ENCODE measurements at regions not wholly inside any gene's neighbourhood (a gene's known extent, or its start where the extent isn't known, plus 50 kb on each side); places are given as distances from the start of the nearest gene placed in this dataset.

- Histone ChIP-seq H3K27ac (no peak overlapping the region), H3K4me3 (no peak overlapping the region)
These were observed 99.9 kb downstream of the SLIT2 start for GRCh38 chr4:20351360-20352162.

GRCh38 chr4:20352163-20352431 is 100.4 kb downstream of the SLIT2 start:
- no peak overlapping the region for H3K27ac ChIP-seq
- no peak overlapping the region for H3K4me3 ChIP-seq

GRCh38 chr4:20353646-20354045 is 101.9 kb downstream of the SLIT2 start:
- Histone ChIP-seq H3K27ac (no peak overlapping the region), H3K4me3 (no peak overlapping the region)

GRCh38 chr4:20354120-20354519 is 102.4 kb downstream of the SLIT2 start:
- no peak overlapping the region for H3K4me3 ChIP-seq
- no peak overlapping the region for H3K27ac ChIP-seq

- Histone ChIP-seq H3K27ac (no peak overlapping the region), H3K4me3 (no peak overlapping the region)
These were observed 104.9 kb downstream of the SLIT2 start for GRCh38 chr4:20356565-20356964.

GRCh38 chr4:20358110-20358509 is 106.4 kb downstream of the SLIT2 start:
- Histone ChIP-seq H3K4me3 (no peak overlapping the region), H3K27ac (no peak overlapping the region)

GRCh38 chr4:20359692-20360091 is 108.0 kb downstream of the SLIT2 start:
- Histone ChIP-seq H3K4me3 (no peak overlapping the region), H3K27ac (no peak overlapping the region)

- no peak overlapping the region for H3K27ac ChIP-seq
These were observed 110.4 kb downstream of the SLIT2 start for GRCh38 chr4:20362148-20362547.

GRCh38 chr4:20364969-20365368 is 113.3 kb downstream of the SLIT2 start:
- Histone ChIP-seq H3K27ac (no peak overlapping the region), H3K4me3 (no peak overlapping the region)

More at GRCh38 chr4:20362148-20362547, 110.4 kb downstream of the SLIT2 start:
- no peak overlapping the region for H3K4me3 ChIP-seq

- Histone ChIP-seq H3K27ac (no peak overlapping the region), H3K4me3 (no peak overlapping the region)
These were observed 115.7 kb downstream of the SLIT2 start for GRCh38 chr4:20367446-20367845.

GRCh38 chr4:20368926-20369325 is 117.2 kb downstream of the SLIT2 start:
- Histone ChIP-seq H3K4me3 (no peak overlapping the region), H3K27ac (peak overlapping the region in 2 of 21 experiments; percentile 7 to 31)

- H3K4me3 ChIP-seq, result no peak overlapping the region
- H3K27ac ChIP-seq, result no peak overlapping the region
These were observed 118.6 kb downstream of the SLIT2 start for GRCh38 chr4:20370274-20370673.

GRCh38 chr4:20376070-20376469 is 124.4 kb downstream of the SLIT2 start:
- H3K27ac ChIP-seq, result no peak overlapping the region
- H3K4me3 ChIP-seq, result no peak overlapping the region

- Histone ChIP-seq H3K4me3 (no peak overlapping the region), H3K27ac (no peak overlapping the region)
These were observed 126.5 kb downstream of the SLIT2 start for GRCh38 chr4:20378181-20378580.

- Histone ChIP-seq H3K4me3 (no peak overlapping the region), H3K27ac (no peak overlapping the region)
These were observed 129.3 kb downstream of the SLIT2 start for GRCh38 chr4:20381005-20381404.

- Histone ChIP-seq H3K4me3 (no peak overlapping the region), H3K27ac (no peak overlapping the region)
These were observed 131.6 kb downstream of the SLIT2 start for GRCh38 chr4:20383283-20383682.

GRCh38 chr4:20383969-20384368 is 132.3 kb downstream of the SLIT2 start:
- no peak overlapping the region for H3K27ac ChIP-seq

GRCh38 chr4:20384456-20384855 is 132.8 kb downstream of the SLIT2 start:
- Histone ChIP-seq H3K27ac (no peak overlapping the region), H3K4me3 (no peak overlapping the region)

More at GRCh38 chr4:20383969-20384368, 132.3 kb downstream of the SLIT2 start:
- H3K4me3 ChIP-seq, result no peak overlapping the region

GRCh38 chr4:20386001-20386740 is 134.5 kb downstream of the SLIT2 start:
- Histone ChIP-seq H3K27ac (no peak overlapping the region), H3K4me3 (no peak overlapping the region)

- Histone ChIP-seq H3K27ac (no peak overlapping the region), H3K4me3 (no peak overlapping the region)
These were observed 135.2 kb downstream of the SLIT2 start for GRCh38 chr4:20386906-20387305.

GRCh38 chr4:20391198-20391597 is 139.5 kb downstream of the SLIT2 start:
- Histone ChIP-seq H3K4me3 (no peak overlapping the region), H3K27ac (no peak overlapping the region)
